ACC112 (cell line): ENCODE measurements at regions not wholly inside any gene's neighbourhood (a gene's known extent, or its start where the extent isn't known, plus 50 kb on each side); places are given as distances from the start of the nearest gene placed in this dataset.
"Not testable (repeated sequence)": the region's sequence is repeated elsewhere in the genome, so short reads cannot be mapped to it uniquely, and the experiment has no call there.

Source experiments
- H2AFZ ChIP-seq: fragments of 200-600 bp; sonication (generic); one replicate; pipeline ENCODE4 v1.6.0; 2017; ENCODE audit warnings: antibody characterized with exemption, low read length; ENCODE audit not compliant: unreplicated experiment
- H3K27ac ChIP-seq: fragments of 200-600 bp; sonication (generic); 2 replicates; pipeline ENCODE4 v1.5.1; 2014; ENCODE audit warnings: low read depth, mild to moderate bottlenecking, antibody characterized with exemption, low read length, moderate library complexity
- H3K27me3 ChIP-seq: fragments of 200-600 bp; sonication (generic); 2 replicates; pipeline ENCODE4 v1.6.1; 2014; ENCODE audit warnings: mild to moderate bottlenecking, antibody characterized with exemption, low read length, moderate library complexity, mixed read lengths; ENCODE audit not compliant: insufficient read depth
- H3K36me3 ChIP-seq: fragments of 200-600 bp; sonication (generic); 2 replicates; pipeline ENCODE4 v1.6.1; 2016; ENCODE audit warnings: mild to moderate bottlenecking, antibody characterized with exemption, low read length, moderate library complexity, mixed read lengths; ENCODE audit not compliant: insufficient read depth
- H3K4me1 ChIP-seq: fragments of 200-600 bp; sonication (generic); one replicate; pipeline ENCODE4 v1.6.1; 2016; ENCODE audit warnings: low read length, mixed read lengths; ENCODE audit not compliant: insufficient read depth, unreplicated experiment, control insufficient read depth
- H3K4me3 ChIP-seq: fragments of 200-600 bp; sonication (generic); 2 replicates; pipeline ENCODE4 v1.5.1; 2014; ENCODE audit warnings: mild to moderate bottlenecking, low read depth, low read length
- H3K79me2 ChIP-seq: fragments of 200-600 bp; sonication (generic); one replicate; pipeline ENCODE4 v1.6.0; 2016; ENCODE audit warnings: low read length; ENCODE audit not compliant: control insufficient read depth, unreplicated experiment, insufficient read depth

GRCh38 chr10:38362514-38362913 is 268.4 kb downstream of the ZNF37A start:
- not testable (repeated sequence) for H3K36me3 ChIP-seq, H2AFZ ChIP-seq, H3K27ac ChIP-seq, H3K4me3 ChIP-seq, H3K27me3 ChIP-seq, H3K4me1 ChIP-seq, H3K79me2 ChIP-seq

DNA sequence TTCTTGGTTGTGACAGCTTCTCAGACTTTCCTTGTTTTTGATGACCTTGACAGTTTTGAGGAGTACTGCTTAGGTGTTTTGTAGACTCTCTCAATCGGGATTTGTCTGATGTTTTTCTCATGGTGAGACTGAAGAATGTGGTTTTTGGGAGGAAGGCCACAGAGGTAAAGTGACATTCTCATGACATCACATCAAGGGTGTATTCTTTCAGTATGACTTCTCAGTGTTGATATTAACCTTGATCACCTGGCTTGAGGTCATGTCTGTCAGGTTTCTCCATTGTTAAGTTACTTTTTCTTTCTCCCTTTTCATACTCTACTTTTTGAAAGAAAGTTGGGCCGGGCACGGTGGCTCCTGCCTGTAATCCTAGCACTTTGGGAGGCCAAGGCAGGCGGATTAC is 269.9 kb downstream of the ZNF37A start:
- H3K27ac ChIP-seq, H3K4me1 ChIP-seq, H3K4me3 ChIP-seq, H3K79me2 ChIP-seq, H3K27me3 ChIP-seq, H3K36me3 ChIP-seq, H2AFZ ChIP-seq: not testable (repeated sequence)

DNA sequence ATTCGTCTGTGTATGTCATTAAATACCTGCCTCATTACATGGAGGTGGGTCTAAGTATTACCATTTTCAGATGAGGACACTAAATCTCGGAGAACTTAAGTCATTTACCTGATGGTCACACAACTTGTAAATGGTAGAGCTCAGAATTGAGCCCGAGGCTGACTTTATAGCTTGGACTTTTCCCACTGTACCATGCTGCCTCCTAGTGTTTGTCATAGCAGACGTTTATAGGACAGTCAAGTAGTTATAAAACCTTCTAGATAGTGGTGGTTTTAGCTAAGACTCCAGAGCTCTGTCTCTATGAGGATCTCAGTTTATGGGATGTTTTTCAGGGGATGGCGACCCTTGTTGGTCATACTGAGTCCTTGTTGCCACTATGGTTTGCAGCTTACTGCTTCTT is 271.8 kb downstream of the ZNF37A start:
- not testable (repeated sequence) for H3K27me3 ChIP-seq, H3K4me3 ChIP-seq, H3K36me3 ChIP-seq, H2AFZ ChIP-seq, H3K27ac ChIP-seq, H3K4me1 ChIP-seq, H3K79me2 ChIP-seq

GRCh38 chr10:38383800-38384199 is 289.7 kb downstream of the ZNF37A start:
- H3K27ac ChIP-seq = not testable (repeated sequence)

DNA sequence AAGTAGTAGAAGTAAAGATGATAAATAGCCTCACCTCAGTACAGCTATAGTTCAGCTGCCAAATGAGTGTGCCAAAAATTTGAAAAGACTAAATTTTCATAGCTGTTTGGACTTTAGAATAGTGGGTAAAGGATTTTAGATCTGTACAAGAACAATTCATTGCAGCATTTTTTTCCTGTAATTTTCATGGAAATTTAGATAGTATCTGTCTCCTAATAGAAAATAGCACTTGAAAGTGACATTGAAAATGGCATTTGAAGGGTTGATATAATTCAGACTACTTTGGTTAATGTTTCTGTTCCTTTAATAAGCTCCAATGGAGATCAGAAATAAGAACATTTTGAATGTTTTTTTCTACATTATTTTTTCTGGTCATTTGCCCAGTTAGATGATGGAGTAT is 292.7 kb downstream of the ZNF37A start:
- H3K4me1 ChIP-seq, H2AFZ ChIP-seq, H3K27me3 ChIP-seq, H3K79me2 ChIP-seq, H3K4me3 ChIP-seq, H3K36me3 ChIP-seq, H3K27ac ChIP-seq: not testable (repeated sequence)

More at GRCh38 chr10:38383800-38384199, 289.7 kb downstream of the ZNF37A start:
- not testable (repeated sequence) for H3K36me3 ChIP-seq, H3K4me1 ChIP-seq, H3K27me3 ChIP-seq, H2AFZ ChIP-seq, H3K4me3 ChIP-seq, H3K79me2 ChIP-seq

- H3K27me3 ChIP-seq, H3K4me3 ChIP-seq, H3K36me3 ChIP-seq, H3K79me2 ChIP-seq, H3K27ac ChIP-seq, H3K4me1 ChIP-seq, H2AFZ ChIP-seq: not testable (repeated sequence)
Measured at GRCh38 chr10:38390725-38391124, 296.6 kb downstream of the ZNF37A start.

- not testable (repeated sequence) for H3K36me3 ChIP-seq, H3K79me2 ChIP-seq, H3K4me1 ChIP-seq, H3K27ac ChIP-seq, H3K27me3 ChIP-seq, H2AFZ ChIP-seq, H3K4me3 ChIP-seq
Measured at GRCh38 chr10:38395465-38395864, 301.3 kb downstream of the ZNF37A start.

- H3K4me1 ChIP-seq, H3K27me3 ChIP-seq: not testable (repeated sequence)
Measured at GRCh38 chr10:38396178-38396954, 302.2 kb downstream of the ZNF37A start.

GRCh38 chr10:38401565-38401964 is 307.4 kb downstream of the ZNF37A start:
- H3K36me3 ChIP-seq, H2AFZ ChIP-seq, H3K27ac ChIP-seq, H3K79me2 ChIP-seq, H3K4me1 ChIP-seq, H3K27me3 ChIP-seq: not testable (repeated sequence)
- H3K4me3 ChIP-seq = peak overlapping the region; percentile 78

More at GRCh38 chr10:38396178-38396954, 302.2 kb downstream of the ZNF37A start:
- H3K36me3 ChIP-seq, H3K79me2 ChIP-seq, H2AFZ ChIP-seq, H3K27ac ChIP-seq, H3K4me3 ChIP-seq: not testable (repeated sequence)

GRCh38 chr10:38402442-38403346 is 308.6 kb downstream of the ZNF37A start:
- H3K27me3 ChIP-seq, H3K4me1 ChIP-seq, H2AFZ ChIP-seq, H3K36me3 ChIP-seq, H3K79me2 ChIP-seq: not testable (repeated sequence)
- peak overlapping the region; percentile 78 for H3K4me3 ChIP-seq
- H3K27ac ChIP-seq = peak overlapping the region; percentile 90
